H9 (cell line): ENCODE measurements at regions not wholly inside any gene's neighbourhood (a gene's known extent, or its start where the extent isn't known, plus 50 kb on each side); places are given as distances from the start of the nearest gene placed in this dataset.

ENCODE experiments used
- DNase-seq: peaks from one replicate; pipeline ENCODE4 v3.0.0-alpha.2; 2017
- H2AFZ ChIP-seq: one replicate; pipeline ENCODE4 v1.6.1; 2013; ENCODE audit warnings: mild to moderate bottlenecking, low read length, control low read depth, moderate library complexity
- H2AK5ac ChIP-seq: 2 replicates; pipeline ENCODE4 v1.6.1; 2013; ENCODE audit warnings: low read length, control low read depth, mixed read lengths; ENCODE audit not compliant: insufficient read length
- H2BK120ac ChIP-seq: one replicate; pipeline ENCODE4 v1.6.1; 2013; ENCODE audit warnings: low read depth, mild to moderate bottlenecking, low read length, control low read depth, inconsistent platforms; ENCODE audit not compliant: poor library complexity, severe bottlenecking
- H2BK12ac ChIP-seq: 2 replicates; pipeline ENCODE4 v1.6.1; 2013; ENCODE audit warnings: low read length, control low read depth, mixed read lengths, low read depth; ENCODE audit not compliant: insufficient read length
- H2BK15ac ChIP-seq: 2 replicates; pipeline ENCODE4 v1.6.1; 2013; ENCODE audit warnings: low read depth, low read length, control low read depth
- H2BK20ac ChIP-seq: one replicate; pipeline ENCODE4 v1.6.1; 2013; ENCODE audit warnings: low read depth, mild to moderate bottlenecking, low read length, control low read depth, inconsistent platforms; ENCODE audit not compliant: poor library complexity, severe bottlenecking
- H2BK5ac ChIP-seq: 2 replicates; pipeline ENCODE4 v1.6.1; 2013; ENCODE audit warnings: low read length, control low read depth, mixed read lengths; ENCODE audit not compliant: insufficient read length
- H3K14ac ChIP-seq: 2 replicates; pipeline ENCODE4 v1.6.1; 2013; ENCODE audit warnings: low read length, control low read depth; ENCODE audit not compliant: insufficient read depth
- H3K18ac ChIP-seq: 2 replicates; pipeline ENCODE4 v1.6.1; 2013; ENCODE audit warnings: low read depth, mild to moderate bottlenecking, mixed read lengths, low read length, control low read depth; ENCODE audit not compliant: insufficient read length
- H3K23ac ChIP-seq: 2 replicates; pipeline ENCODE4 v1.6.1; 2013; ENCODE audit warnings: low read length, control low read depth, mixed read lengths, low read depth; ENCODE audit not compliant: insufficient read length
- H3K23me2 ChIP-seq: 2 replicates; pipeline ENCODE4 v1.6.1; 2013; ENCODE audit warnings: low read depth, mild to moderate bottlenecking, mixed read lengths, low read length, control low read depth; ENCODE audit not compliant: insufficient read length, poor library complexity, severe bottlenecking
- H3K27ac ChIP-seq: 2 replicates; pipeline ENCODE4 v1.5.1; 2013; ENCODE audit warnings: low read length, control low read depth, mixed read lengths, low read depth; ENCODE audit not compliant: insufficient read length
- H3K27me3 ChIP-seq: 2 replicates; pipeline ENCODE4 v1.6.1; 2013; ENCODE audit warnings: low read length, control low read depth, inconsistent platforms; ENCODE audit not compliant: insufficient read depth
- H3K4ac ChIP-seq: 2 replicates; pipeline ENCODE4 v1.6.1; 2013; ENCODE audit warnings: low read depth, mild to moderate bottlenecking, control low read depth, inconsistent platforms, low read length, moderate library complexity
- H3K4me1 ChIP-seq: 2 replicates; pipeline ENCODE4 v1.6.1; 2013; ENCODE audit warnings: low read length, control low read depth, inconsistent platforms; ENCODE audit not compliant: insufficient read depth
- H3K4me2 ChIP-seq: 2 replicates; pipeline ENCODE4 v1.6.1; 2013; ENCODE audit warnings: low read length, control low read depth, mixed read lengths; ENCODE audit not compliant: insufficient read length, insufficient read depth
- H3K56ac ChIP-seq: 2 replicates; pipeline ENCODE4 v1.6.1; 2013; ENCODE audit warnings: low read depth, mild to moderate bottlenecking, mixed read lengths, low read length, control low read depth; ENCODE audit not compliant: insufficient read length
- H3K79me1 ChIP-seq: 2 replicates; pipeline ENCODE4 v1.6.1; 2013; ENCODE audit warnings: low read depth, mild to moderate bottlenecking, moderate library complexity, low read length, control low read depth, inconsistent platforms; ENCODE audit not compliant: insufficient read depth, poor library complexity, severe bottlenecking
- H3K79me2 ChIP-seq: 2 replicates; pipeline ENCODE4 v1.6.1; 2013; ENCODE audit warnings: low read length, control low read depth, inconsistent platforms; ENCODE audit not compliant: insufficient read depth
- H3K9ac ChIP-seq: 2 replicates; pipeline ENCODE4 v1.6.1; 2013; ENCODE audit warnings: low read length, control low read depth, mixed read lengths; ENCODE audit not compliant: insufficient read length; ENCODE audit errors: extremely low read depth
- H3K9me3 ChIP-seq: one replicate; pipeline ENCODE4 v1.6.1; 2013; ENCODE audit warnings: low read depth, low read length, inconsistent platforms; ENCODE audit not compliant: control insufficient read depth
- H3T11ph ChIP-seq: one replicate; pipeline ENCODE4 v1.6.1; 2013; ENCODE audit warnings: mild to moderate bottlenecking, low read length, control low read depth, inconsistent platforms
- H4K20me1 ChIP-seq: one replicate; pipeline ENCODE4 v1.6.1; 2013; ENCODE audit not compliant: control insufficient read depth, insufficient read length, insufficient read depth
- H4K5ac ChIP-seq: 2 replicates; pipeline ENCODE4 v1.6.1; 2013; ENCODE audit warnings: low read depth, mild to moderate bottlenecking, mixed read lengths, low read length, control low read depth; ENCODE audit not compliant: insufficient read length
- H4K8ac ChIP-seq: replicated peaks from 2 replicates; pipeline ENCODE4 v1.6.1; 2013; ENCODE audit warnings: low read length, control low read depth, mixed read lengths, low read depth; ENCODE audit not compliant: insufficient read length
- H4K91ac ChIP-seq: 2 replicates; pipeline ENCODE4 v1.6.1; 2013; ENCODE audit warnings: low read depth, mild to moderate bottlenecking, moderate library complexity, mixed read lengths, low read length, control low read depth; ENCODE audit not compliant: insufficient read length
- H3K27ac Mint-ChIP-seq, 3 experiments: 2 replicates in 2 of 3; 3 replicates in 1 of 3; pipeline ENCODE4 v1.8.0; 2020 to 2021; ENCODE audit warnings: mixed read lengths in 3 of 3, mild to moderate bottlenecking in 1 of 3, moderate library complexity in 1 of 3
- H3K27me3 Mint-ChIP-seq: 2 replicates; pipeline ENCODE4 v1.8.0; 2021; ENCODE audit warnings: low read depth, mild to moderate bottlenecking, moderate library complexity, mixed read lengths
- H3K36me3 Mint-ChIP-seq, 3 experiments: 2 replicates in 2 of 3; 3 replicates in 1 of 3; pipeline ENCODE4 v1.8.0; 2020 to 2021; ENCODE audit warnings: low read depth in 3 of 3, mixed read lengths in 3 of 3; ENCODE audit not compliant: insufficient read depth in 1 of 3
- H3K4me1 Mint-ChIP-seq, 2 experiments: 2 replicates each; pipeline ENCODE4 v1.8.0; 2020; ENCODE audit warnings: mixed read lengths in 2 of 2
- H3K4me3 Mint-ChIP-seq, 2 experiments: 2 replicates in 1 of 2; 3 replicates in 1 of 2; pipeline ENCODE4 v1.8.0; 2020 to 2021; ENCODE audit warnings: mild to moderate bottlenecking in 2 of 2, mixed read lengths in 2 of 2, moderate library complexity in 1 of 2
- H3K9me3 Mint-ChIP-seq, 2 experiments: 2 replicates in 1 of 2; 3 replicates in 1 of 2; pipeline ENCODE4 v1.8.0; 2020; ENCODE audit warnings: mild to moderate bottlenecking in 2 of 2, mixed read lengths in 2 of 2, moderate library complexity in 1 of 2
- TF ChIP-seq, protein P1 (sequence below): fragments of 200-600 bp; sonication (generic); conservative IDR thresholded peaks from 3 replicates; pipeline ENCODE4 v1.8.0; 2021; ENCODE audit warnings: antibody characterized with exemption, mild to moderate bottlenecking

DNA sequence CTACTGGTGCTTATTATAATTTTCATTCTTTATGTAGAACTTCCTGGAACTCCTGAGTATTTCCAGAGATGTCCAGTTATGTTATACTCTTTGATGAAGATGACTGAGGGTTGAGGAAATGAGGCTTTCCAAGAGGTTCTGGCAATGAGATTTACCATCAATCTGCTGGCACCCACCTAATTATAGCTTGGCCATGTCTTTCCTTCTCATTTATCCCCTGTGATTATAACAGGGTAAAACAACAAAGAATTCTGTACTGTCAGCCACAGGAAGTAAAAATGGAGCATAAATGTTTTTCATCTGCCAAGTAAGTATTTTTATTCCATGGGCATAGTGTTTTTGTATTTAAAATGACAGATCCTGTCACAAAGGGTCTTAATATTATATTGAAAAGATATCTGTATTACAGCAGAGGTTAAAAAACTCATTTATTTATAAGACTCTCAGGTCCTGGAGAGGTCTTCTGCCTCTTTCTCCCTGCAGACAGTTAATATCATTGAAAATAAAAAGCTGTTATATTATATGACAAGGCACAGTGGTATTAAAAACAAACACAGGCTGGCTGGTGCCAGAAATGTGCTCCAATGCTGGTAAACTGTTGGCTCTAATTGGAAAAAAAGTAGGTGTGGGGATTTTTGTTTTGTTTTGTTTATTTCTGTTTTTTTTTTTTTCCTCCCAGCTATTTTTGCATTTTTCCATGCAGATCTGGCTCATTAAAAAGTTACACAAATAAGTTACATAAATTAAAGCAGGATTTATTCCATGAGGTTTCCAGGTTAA lies 1764.1 kb upstream of the CELF4 start:
- no peak overlapping the region for H2BK20ac ChIP-seq
- no peak overlapping the region for H3T11ph ChIP-seq
- no peak overlapping the region for H4K8ac ChIP-seq
- no peak overlapping the region for H2BK5ac ChIP-seq
- no peaks in the 10 kb centered on the region for H3K4me1 ChIP-seq
- no peaks in the 10 kb centered on the region for H3K9me3 ChIP-seq
- no peak overlapping the region for H2AK5ac ChIP-seq
- H3K9me3 Mint-ChIP-seq: no peaks in the 10 kb centered on the region
- H3K4me3 Mint-ChIP-seq: no peak overlapping the region
- H3K23me2 ChIP-seq: no peaks in the 10 kb centered on the region
- H3K27ac ChIP-seq: no peak overlapping the region
- H2BK15ac ChIP-seq: no peak overlapping the region
- no peak overlapping the region for H2AFZ ChIP-seq
- H3K79me2 ChIP-seq: no peaks in the 10 kb centered on the region
- H3K23ac ChIP-seq: no peak overlapping the region
- H3K79me1 ChIP-seq: no peaks in the 10 kb centered on the region
- no peaks in the 10 kb centered on the region for H4K20me1 ChIP-seq
- H3K36me3 Mint-ChIP-seq: no peaks in the 10 kb centered on the region
- H3K27ac Mint-ChIP-seq: no peak overlapping the region
- DNase-seq: no peak
- H3K27me3 Mint-ChIP-seq: no peaks in the 10 kb centered on the region
- no peak overlapping the region for H2BK120ac ChIP-seq
- H2BK12ac ChIP-seq: no peak overlapping the region
- H4K5ac ChIP-seq: no peak overlapping the region
- no peak overlapping the region for H3K56ac ChIP-seq
- H3K4ac ChIP-seq: no peak overlapping the region
- no peaks in the 10 kb centered on the region for H3K27me3 ChIP-seq
- H4K91ac ChIP-seq: no peak overlapping the region
- H3K4me2 ChIP-seq: no peak overlapping the region
- no peak overlapping the region for H3K18ac ChIP-seq
- TF ChIP-seq, protein P1, sequence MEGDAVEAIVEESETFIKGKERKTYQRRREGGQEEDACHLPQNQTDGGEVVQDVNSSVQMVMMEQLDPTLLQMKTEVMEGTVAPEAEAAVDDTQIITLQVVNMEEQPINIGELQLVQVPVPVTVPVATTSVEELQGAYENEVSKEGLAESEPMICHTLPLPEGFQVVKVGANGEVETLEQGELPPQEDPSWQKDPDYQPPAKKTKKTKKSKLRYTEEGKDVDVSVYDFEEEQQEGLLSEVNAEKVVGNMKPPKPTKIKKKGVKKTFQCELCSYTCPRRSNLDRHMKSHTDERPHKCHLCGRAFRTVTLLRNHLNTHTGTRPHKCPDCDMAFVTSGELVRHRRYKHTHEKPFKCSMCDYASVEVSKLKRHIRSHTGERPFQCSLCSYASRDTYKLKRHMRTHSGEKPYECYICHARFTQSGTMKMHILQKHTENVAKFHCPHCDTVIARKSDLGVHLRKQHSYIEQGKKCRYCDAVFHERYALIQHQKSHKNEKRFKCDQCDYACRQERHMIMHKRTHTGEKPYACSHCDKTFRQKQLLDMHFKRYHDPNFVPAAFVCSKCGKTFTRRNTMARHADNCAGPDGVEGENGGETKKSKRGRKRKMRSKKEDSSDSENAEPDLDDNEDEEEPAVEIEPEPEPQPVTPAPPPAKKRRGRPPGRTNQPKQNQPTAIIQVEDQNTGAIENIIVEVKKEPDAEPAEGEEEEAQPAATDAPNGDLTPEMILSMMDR: no peak
- no peak overlapping the region for H3K9ac ChIP-seq
- H3K14ac ChIP-seq: no peak overlapping the region
- H3K4me1 Mint-ChIP-seq: no peaks in the 10 kb centered on the region
